ENCODE measurements at regions not wholly inside any gene's neighbourhood (a gene's known extent, or its start where the extent isn't known, plus 50 kb on each side); places are given as distances from the start of the nearest gene placed in this dataset.
"Not testable (repeated sequence)": the region's sequence is repeated elsewhere in the genome, so short reads cannot be mapped to it uniquely, and the experiment has no call there.

DNA sequence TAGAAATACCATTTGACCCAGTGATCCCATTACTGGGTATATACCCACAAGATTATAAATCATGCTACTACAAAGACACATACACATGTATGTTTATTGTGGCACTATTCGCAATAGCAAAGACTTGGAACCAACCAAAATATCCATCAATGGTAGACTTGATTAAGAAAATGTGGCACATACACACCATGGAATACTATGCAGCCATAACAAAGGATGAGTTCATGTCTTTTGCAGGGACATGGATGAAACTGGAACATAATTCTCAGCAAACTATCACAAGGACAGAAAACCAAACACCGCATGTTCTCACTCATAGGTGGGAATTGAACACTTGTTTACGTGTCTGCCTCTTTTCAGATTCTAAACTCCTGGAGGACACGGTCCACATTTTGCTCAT, 116.9 kb downstream of the ADSS2 start:
- not testable (repeated sequence) for H3K27me3 ChIP-seq (ENCODE audit: control insufficient read depth, insufficient read depth, low read length); H3K9ac ChIP-seq (ENCODE audit: low read depth, low read length); H3K4me3 ChIP-seq (ENCODE audit: low read depth, low read length); H3K36me3 ChIP-seq (ENCODE audit: control insufficient read depth, insufficient read depth, low read length); H3K27ac ChIP-seq (ENCODE audit: low read depth, low read length); H3K9me3 ChIP-seq (ENCODE audit: control insufficient read depth, insufficient read depth, low read length)
- H3K4me1 ChIP-seq (ENCODE audit: control insufficient read depth, insufficient read depth, low read length), result peaks cover 18% of the 10 kb centered on the region

- Histone ChIP-seq H3K27me3 (ENCODE audit: control insufficient read depth, insufficient read depth, low read length) (no peaks in the 10 kb centered on the region), H3K9ac (ENCODE audit: low read depth, low read length) (no peak overlapping the region), H3K27ac (ENCODE audit: low read depth, low read length) (no peak overlapping the region), H3K4me3 (ENCODE audit: low read depth, low read length) (no peak overlapping the region), H3K9me3 (ENCODE audit: control insufficient read depth, insufficient read depth, low read length) (no peaks in the 10 kb centered on the region), H3K4me1 (ENCODE audit: control insufficient read depth, insufficient read depth, low read length) (peaks cover 13% of the 10 kb centered on the region; the same call in 1 of the 2 replicates), H3K36me3 (ENCODE audit: control insufficient read depth, insufficient read depth, low read length) (no peaks in the 10 kb centered on the region)
Measured at GRCh38 chr1:244335456-244335855, 116.3 kb downstream of the ADSS2 start.

- H3K4me3 ChIP-seq (ENCODE audit: low read depth, low read length), result no peak overlapping the region
- no peak overlapping the region for H3K27ac ChIP-seq (ENCODE audit: low read depth, low read length)
- H3K36me3 ChIP-seq (ENCODE audit: control insufficient read depth, insufficient read depth, low read length), result no peaks in the 10 kb centered on the region
- no peaks in the 10 kb centered on the region for H3K9me3 ChIP-seq (ENCODE audit: control insufficient read depth, insufficient read depth, low read length)
- H3K9ac ChIP-seq (ENCODE audit: low read depth, low read length), result no peak overlapping the region
- H3K4me1 ChIP-seq (ENCODE audit: control insufficient read depth, insufficient read depth, low read length), result peaks cover 15% of the 10 kb centered on the region
- no peaks in the 10 kb centered on the region for H3K27me3 ChIP-seq (ENCODE audit: control insufficient read depth, insufficient read depth, low read length)
Measured at GRCh38 chr1:244336232-244336899, 115.3 kb downstream of the ADSS2 start.

DNA sequence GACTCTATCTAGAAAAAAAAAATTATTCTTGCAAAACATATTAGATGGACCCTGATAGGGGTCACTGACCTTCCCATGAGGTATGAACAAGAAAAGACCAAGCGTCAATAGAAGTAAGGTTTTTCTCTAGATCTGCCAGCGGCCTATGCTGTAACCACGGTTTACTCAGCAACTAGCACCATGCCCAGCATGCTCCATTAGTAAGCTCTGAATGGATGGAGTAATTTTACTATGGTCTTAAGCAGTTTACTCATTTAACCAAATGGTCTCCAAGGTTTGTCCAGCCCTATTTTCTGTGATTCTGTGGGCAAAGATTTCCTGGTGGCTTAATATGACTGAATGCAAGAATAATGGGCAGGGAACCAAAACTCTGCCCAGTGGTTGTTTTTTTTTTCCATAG, 113.9 kb downstream of the ADSS2 start:
- H3K4me3 ChIP-seq (ENCODE audit: low read depth, low read length), result no peak overlapping the region
- H3K27ac ChIP-seq (ENCODE audit: low read depth, low read length), result no peak overlapping the region
- no peaks in the 10 kb centered on the region for H3K27me3 ChIP-seq (ENCODE audit: control insufficient read depth, insufficient read depth, low read length)
- H3K9me3 ChIP-seq (ENCODE audit: control insufficient read depth, insufficient read depth, low read length), result no peaks in the 10 kb centered on the region
- H3K9ac ChIP-seq (ENCODE audit: low read depth, low read length), result no peak overlapping the region
- H3K36me3 ChIP-seq (ENCODE audit: control insufficient read depth, insufficient read depth, low read length), result no peaks in the 10 kb centered on the region
- H3K4me1 ChIP-seq (ENCODE audit: control insufficient read depth, insufficient read depth, low read length), result peaks cover 25% of the 10 kb centered on the region

- Histone ChIP-seq H3K4me3 (ENCODE audit: low read depth, low read length) (no peak overlapping the region), H3K27ac (ENCODE audit: low read depth, low read length) (no peak overlapping the region), H3K4me1 (ENCODE audit: control insufficient read depth, insufficient read depth, low read length) (peaks cover 25% of the 10 kb centered on the region), H3K36me3 (ENCODE audit: control insufficient read depth, insufficient read depth, low read length) (no peaks in the 10 kb centered on the region), H3K9ac (ENCODE audit: low read depth, low read length) (no peak overlapping the region), H3K27me3 (ENCODE audit: control insufficient read depth, insufficient read depth, low read length) (no peaks in the 10 kb centered on the region), H3K9me3 (ENCODE audit: control insufficient read depth, insufficient read depth, low read length) (no peaks in the 10 kb centered on the region)
Measured at GRCh38 chr1:244339073-244339692, 112.5 kb downstream of the ADSS2 start.

DNA sequence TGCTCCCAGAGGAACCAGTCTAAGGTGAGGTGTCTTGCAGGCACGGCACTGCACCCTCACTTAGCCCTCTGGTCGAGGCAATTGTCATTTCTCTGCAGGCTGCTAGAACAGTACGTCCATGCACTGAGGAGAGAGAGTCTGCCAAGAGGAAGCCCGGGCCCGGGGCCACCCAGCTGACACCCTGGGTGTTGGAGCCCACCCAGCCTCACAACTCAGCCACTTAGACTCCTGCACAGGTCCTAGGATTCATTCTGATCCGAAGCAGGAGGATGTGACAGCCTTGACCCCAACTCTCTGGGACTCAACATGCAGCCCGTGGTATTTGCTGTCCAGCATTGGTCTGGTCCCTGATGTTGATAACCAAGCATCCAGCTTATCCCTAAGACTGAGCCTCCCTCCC, 111.9 kb downstream of the ADSS2 start:
- Histone ChIP-seq H3K4me3 (ENCODE audit: low read depth, low read length) (no peak overlapping the region), H3K27ac (ENCODE audit: low read depth, low read length) (no peak overlapping the region), H3K9me3 (ENCODE audit: control insufficient read depth, insufficient read depth, low read length) (no peaks in the 10 kb centered on the region), H3K36me3 (ENCODE audit: control insufficient read depth, insufficient read depth, low read length) (no peaks in the 10 kb centered on the region), H3K9ac (ENCODE audit: low read depth, low read length) (no peak overlapping the region), H3K4me1 (ENCODE audit: control insufficient read depth, insufficient read depth, low read length) (peaks cover 25% of the 10 kb centered on the region), H3K27me3 (ENCODE audit: control insufficient read depth, insufficient read depth, low read length) (no peaks in the 10 kb centered on the region)

DNA sequence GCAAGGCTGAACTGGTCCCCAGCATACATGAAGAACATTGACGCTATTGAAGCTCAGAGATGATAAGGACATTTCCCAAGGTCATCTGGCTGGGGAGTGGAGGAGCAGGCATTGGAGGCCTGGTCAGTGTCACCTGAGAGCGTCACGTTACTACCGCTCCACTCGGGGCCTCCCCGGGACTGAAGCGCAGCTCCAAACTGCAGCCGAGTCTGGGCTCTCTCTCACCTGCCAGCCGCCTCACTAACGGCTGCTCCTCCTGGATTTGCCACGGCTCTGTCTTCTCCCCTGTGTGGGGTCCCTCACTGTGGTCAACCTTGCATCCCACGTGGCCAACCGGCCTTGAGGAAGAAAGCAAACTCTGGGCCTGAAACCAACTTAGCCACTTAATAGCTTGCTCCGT, 111.3 kb downstream of the ADSS2 start:
- Histone ChIP-seq H3K9me3 (ENCODE audit: control insufficient read depth, insufficient read depth, low read length) (no peaks in the 10 kb centered on the region), H3K9ac (ENCODE audit: low read depth, low read length) (no peak overlapping the region), H3K27me3 (ENCODE audit: control insufficient read depth, insufficient read depth, low read length) (no peaks in the 10 kb centered on the region)

GRCh38 chr1:244341455-244342450, 110.0 kb downstream of the ADSS2 start:
- H3K36me3 ChIP-seq (ENCODE audit: control insufficient read depth, insufficient read depth, low read length), result no peaks in the 10 kb centered on the region
- H3K4me3 ChIP-seq (ENCODE audit: low read depth, low read length), result no peak overlapping the region
- peaks cover 19% of the 10 kb centered on the region for H3K4me1 ChIP-seq (ENCODE audit: control insufficient read depth, insufficient read depth, low read length)
- H3K27me3 ChIP-seq (ENCODE audit: control insufficient read depth, insufficient read depth, low read length), result no peaks in the 10 kb centered on the region
- H3K27ac ChIP-seq (ENCODE audit: low read depth, low read length), result peak overlapping the region; percentile 89
- no peaks in the 10 kb centered on the region for H3K9me3 ChIP-seq (ENCODE audit: control insufficient read depth, insufficient read depth, low read length)
- H3K9ac ChIP-seq (ENCODE audit: low read depth, low read length), result peak overlapping the region; percentile 15

More for the DNA sequence above, 111.3 kb downstream of the ADSS2 start:
- Histone ChIP-seq H3K4me1 (ENCODE audit: control insufficient read depth, insufficient read depth, low read length) (peaks cover 25% of the 10 kb centered on the region), H3K4me3 (ENCODE audit: low read depth, low read length) (no peak overlapping the region), H3K36me3 (ENCODE audit: control insufficient read depth, insufficient read depth, low read length) (no peaks in the 10 kb centered on the region), H3K27ac (ENCODE audit: low read depth, low read length) (no peak overlapping the region)

DNA sequence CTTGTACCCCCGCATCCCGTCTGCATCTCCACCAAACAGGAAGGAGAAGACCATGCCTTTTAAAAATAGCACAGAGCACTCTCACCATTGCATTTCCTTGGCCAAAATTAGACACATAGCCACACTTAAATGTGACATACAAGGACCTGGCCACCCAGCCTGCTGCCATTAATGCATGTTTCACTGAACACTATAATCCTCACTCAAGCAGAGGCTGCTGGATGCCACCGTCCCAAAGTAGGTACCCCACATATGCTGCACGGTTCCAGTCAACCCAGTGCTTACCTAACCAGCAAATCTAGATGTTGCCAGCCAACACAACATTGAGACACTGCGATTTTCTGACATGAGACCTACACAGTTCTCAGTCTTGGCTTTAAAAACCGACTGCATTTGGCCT, 107.7 kb downstream of the ADSS2 start:
- no peaks in the 10 kb centered on the region for H3K9me3 ChIP-seq (ENCODE audit: control insufficient read depth, insufficient read depth, low read length)
- no peak overlapping the region for H3K4me3 ChIP-seq (ENCODE audit: low read depth, low read length)
- no peaks in the 10 kb centered on the region for H3K36me3 ChIP-seq (ENCODE audit: control insufficient read depth, insufficient read depth, low read length)
- no peak overlapping the region for H3K27ac ChIP-seq (ENCODE audit: low read depth, low read length)
- no peak overlapping the region for H3K9ac ChIP-seq (ENCODE audit: low read depth, low read length)
- peaks cover 12% of the 10 kb centered on the region for H3K4me1 ChIP-seq (ENCODE audit: control insufficient read depth, insufficient read depth, low read length)
- no peaks in the 10 kb centered on the region for H3K27me3 ChIP-seq (ENCODE audit: control insufficient read depth, insufficient read depth, low read length)

GRCh38 chr1:244346972-244347618, 104.6 kb downstream of the ADSS2 start:
- Histone ChIP-seq H3K9me3 (ENCODE audit: control insufficient read depth, insufficient read depth, low read length) (no peaks in the 10 kb centered on the region), H3K9ac (ENCODE audit: low read depth, low read length) (no peak overlapping the region), H3K27ac (ENCODE audit: low read depth, low read length) (no peak overlapping the region), H3K36me3 (ENCODE audit: control insufficient read depth, insufficient read depth, low read length) (no peaks in the 10 kb centered on the region), H3K27me3 (ENCODE audit: control insufficient read depth, insufficient read depth, low read length) (no peaks in the 10 kb centered on the region), H3K4me3 (ENCODE audit: low read depth, low read length) (no peak overlapping the region), H3K4me1 (ENCODE audit: control insufficient read depth, insufficient read depth, low read length) (peaks cover 20% of the 10 kb centered on the region)
